Uterus (tissue), 2 donors: ENCODE measurements at regions not wholly inside any gene's neighbourhood (a gene's known extent, or its start where the extent isn't known, plus 50 kb on each side); places are given as distances from the start of the nearest gene placed in this dataset.

Experiments
- POLR2A ChIP-seq, 2 donors: fragments of 450-650 bp; IDR thresholded peaks; one replicate each; pipeline ENCODE4 v1.6.1; 2016; ENCODE audit warnings: antibody characterized with exemption in 2 of 2, mild to moderate bottlenecking in 1 of 2, moderate library complexity in 1 of 2
- TF ChIP-seq, protein P1 (sequence below), 4 experiments: fragments of 200-600 bp in 2 of 4; fragments of 450-650 bp in 2 of 4; sonication (generic) in 2 of 4; IDR thresholded peaks; one replicate each; pipeline ENCODE4 v1.5.1; 2016 to 2019; ENCODE audit warnings: antibody characterized with exemption in 4 of 4, mild to moderate bottlenecking in 2 of 4, moderate library complexity in 1 of 4

DNA sequence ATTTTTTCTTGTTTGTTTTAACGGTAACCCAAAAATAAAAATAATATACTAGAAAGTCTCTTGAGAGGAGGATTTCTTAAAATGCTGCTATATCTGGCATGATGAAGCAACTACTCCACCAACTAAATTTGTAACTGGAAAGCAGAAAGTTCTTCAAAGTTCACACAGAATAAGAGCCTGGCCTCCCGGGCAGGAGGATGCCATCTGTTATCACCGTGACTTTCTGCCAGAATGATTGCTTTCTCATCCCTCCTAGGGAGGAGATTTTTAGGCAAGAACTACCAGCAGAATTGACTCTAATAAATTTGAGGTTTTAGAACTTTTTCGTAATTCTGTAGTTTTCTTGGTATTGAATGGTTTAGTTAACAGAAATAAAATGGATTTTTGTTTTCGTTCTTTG is 464.6 kb upstream of the ACTBL2 start:
- TF ChIP-seq, protein P1, sequence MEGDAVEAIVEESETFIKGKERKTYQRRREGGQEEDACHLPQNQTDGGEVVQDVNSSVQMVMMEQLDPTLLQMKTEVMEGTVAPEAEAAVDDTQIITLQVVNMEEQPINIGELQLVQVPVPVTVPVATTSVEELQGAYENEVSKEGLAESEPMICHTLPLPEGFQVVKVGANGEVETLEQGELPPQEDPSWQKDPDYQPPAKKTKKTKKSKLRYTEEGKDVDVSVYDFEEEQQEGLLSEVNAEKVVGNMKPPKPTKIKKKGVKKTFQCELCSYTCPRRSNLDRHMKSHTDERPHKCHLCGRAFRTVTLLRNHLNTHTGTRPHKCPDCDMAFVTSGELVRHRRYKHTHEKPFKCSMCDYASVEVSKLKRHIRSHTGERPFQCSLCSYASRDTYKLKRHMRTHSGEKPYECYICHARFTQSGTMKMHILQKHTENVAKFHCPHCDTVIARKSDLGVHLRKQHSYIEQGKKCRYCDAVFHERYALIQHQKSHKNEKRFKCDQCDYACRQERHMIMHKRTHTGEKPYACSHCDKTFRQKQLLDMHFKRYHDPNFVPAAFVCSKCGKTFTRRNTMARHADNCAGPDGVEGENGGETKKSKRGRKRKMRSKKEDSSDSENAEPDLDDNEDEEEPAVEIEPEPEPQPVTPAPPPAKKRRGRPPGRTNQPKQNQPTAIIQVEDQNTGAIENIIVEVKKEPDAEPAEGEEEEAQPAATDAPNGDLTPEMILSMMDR (IDR thresholded peaks at IDR 0.05): no peak
- no peak for TF ChIP-seq POLR2A (IDR thresholded peaks at IDR 0.05)
